Thyroid gland (tissue), 4 donors: ENCODE measurements at regions not wholly inside any gene's neighbourhood (a gene's known extent, or its start where the extent isn't known, plus 50 kb on each side); places are given as distances from the start of the nearest gene placed in this dataset.

Experiments used
- POLR2A ChIP-seq, 2 donors: fragments of 450-650 bp; IDR thresholded peaks; one replicate each; pipeline ENCODE4 v1.6.1; 2017; ENCODE audit warnings: antibody characterized with exemption in 2 of 2, mild to moderate bottlenecking in 2 of 2, moderate library complexity in 1 of 2
- TF ChIP-seq, protein P1 (sequence below), 6 experiments: fragments of 200-600 bp in 3 of 6; fragments of 450-650 bp in 3 of 6; sonication (generic) in 3 of 6; IDR thresholded peaks; one replicate each; pipeline ENCODE4 v1.5.1; 2016 to 2019; ENCODE audit warnings: antibody characterized with exemption in 6 of 6, mild to moderate bottlenecking in 2 of 6, inconsistent platforms in 1 of 6, moderate library complexity in 1 of 6

DNA sequence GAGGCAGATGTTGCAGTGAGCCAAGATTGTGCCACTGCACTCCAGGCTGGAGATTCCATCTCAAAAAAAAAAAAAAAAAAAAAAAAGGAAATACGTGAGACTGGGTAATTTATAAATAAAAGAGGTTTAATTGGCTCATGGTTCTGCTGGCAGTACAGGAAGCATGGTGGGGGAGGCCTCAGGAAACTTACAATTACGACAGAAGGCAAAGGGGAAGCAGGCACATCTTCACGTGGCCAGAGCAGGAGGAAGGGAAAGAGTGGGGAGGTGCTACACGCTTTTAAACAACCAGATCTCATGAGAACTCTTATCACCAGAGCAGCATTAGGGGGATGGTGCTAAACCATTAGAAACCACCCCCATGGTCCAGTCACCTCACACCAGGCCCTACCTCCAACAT, 138.2 kb upstream of the IL12A start:
- TF ChIP-seq, protein P1, sequence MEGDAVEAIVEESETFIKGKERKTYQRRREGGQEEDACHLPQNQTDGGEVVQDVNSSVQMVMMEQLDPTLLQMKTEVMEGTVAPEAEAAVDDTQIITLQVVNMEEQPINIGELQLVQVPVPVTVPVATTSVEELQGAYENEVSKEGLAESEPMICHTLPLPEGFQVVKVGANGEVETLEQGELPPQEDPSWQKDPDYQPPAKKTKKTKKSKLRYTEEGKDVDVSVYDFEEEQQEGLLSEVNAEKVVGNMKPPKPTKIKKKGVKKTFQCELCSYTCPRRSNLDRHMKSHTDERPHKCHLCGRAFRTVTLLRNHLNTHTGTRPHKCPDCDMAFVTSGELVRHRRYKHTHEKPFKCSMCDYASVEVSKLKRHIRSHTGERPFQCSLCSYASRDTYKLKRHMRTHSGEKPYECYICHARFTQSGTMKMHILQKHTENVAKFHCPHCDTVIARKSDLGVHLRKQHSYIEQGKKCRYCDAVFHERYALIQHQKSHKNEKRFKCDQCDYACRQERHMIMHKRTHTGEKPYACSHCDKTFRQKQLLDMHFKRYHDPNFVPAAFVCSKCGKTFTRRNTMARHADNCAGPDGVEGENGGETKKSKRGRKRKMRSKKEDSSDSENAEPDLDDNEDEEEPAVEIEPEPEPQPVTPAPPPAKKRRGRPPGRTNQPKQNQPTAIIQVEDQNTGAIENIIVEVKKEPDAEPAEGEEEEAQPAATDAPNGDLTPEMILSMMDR (IDR thresholded peaks at IDR 0.05): no peak
- no peak for TF ChIP-seq POLR2A (IDR thresholded peaks at IDR 0.05)
